Activated CD4-positive, alpha-beta T cell treated with anti-CD3 and anti-CD28 coated beads for 1 hour (primary cell): ENCODE measurements at regions not wholly inside any gene's neighbourhood (a gene's known extent, or its start where the extent isn't known, plus 50 kb on each side); places are given as distances from the start of the nearest gene placed in this dataset.

Experiments
- DNase-seq: peaks from one replicate; pipeline ENCODE4 v3.0.0-alpha.2; 2020

GRCh38 chr1:226816576-226816975 lies 53.8 kb upstream of the PSEN2 start:
- DNase-seq, result no peak

- no peak for DNase-seq
Observed at GRCh38 chr1:226814751-226815537, 55.5 kb upstream of the PSEN2 start.

- DNase-seq, result no peak
Observed at GRCh38 chr1:226813671-226814591, 56.5 kb upstream of the PSEN2 start.

- DNase-seq, result no peak
Observed at GRCh38 chr1:226810681-226811080, 59.7 kb upstream of the PSEN2 start.

GRCh38 chr1:226809785-226810571 lies 60.4 kb upstream of the PSEN2 start:
- no peak for DNase-seq

- no peak for DNase-seq
Observed at GRCh38 chr1:226808501-226808900, 61.9 kb upstream of the PSEN2 start.

- DNase-seq, result no peak
Observed at GRCh38 chr1:226806988-226807387, 63.4 kb upstream of the PSEN2 start.

- no peak for DNase-seq
Observed at GRCh38 chr1:226804907-226805759, 65.3 kb upstream of the PSEN2 start.

GRCh38 chr1:226800763-226801380 lies 61.8 kb upstream of the ITPKB start:
- no peak for DNase-seq

- no peak for DNase-seq
Observed at GRCh38 chr1:226799634-226800281, 60.7 kb upstream of the ITPKB start.

GRCh38 chr1:226798427-226799411 lies 59.6 kb upstream of the ITPKB start:
- peak; percentile 43 for DNase-seq

- no peak for DNase-seq
Observed at GRCh38 chr1:226797151-226797550, 58.1 kb upstream of the ITPKB start.

- no peak for DNase-seq
Observed at GRCh38 chr1:226793620-226794276, 54.7 kb upstream of the ITPKB start.

GRCh38 chr1:226792368-226792767 lies 53.3 kb upstream of the ITPKB start:
- no peak for DNase-seq

GRCh38 chr1:226790545-226791181 lies 51.6 kb upstream of the ITPKB start:
- no peak for DNase-seq

GRCh38 chr1:226788965-226789364 lies 49.9 kb upstream of the ITPKB start:
- no peak for DNase-seq
